Epithelial cell of esophagus (primary cell): ENCODE measurements at regions not wholly inside any gene's neighbourhood (a gene's known extent, or its start where the extent isn't known, plus 50 kb on each side); places are given as distances from the start of the nearest gene placed in this dataset.

Experiments used
- DNase-seq: peaks from one replicate; pipeline ENCODE4 v3.0.0; 2010; ENCODE audit warnings: low read depth
- H3K4me3 ChIP-seq: 2 replicates; pipeline ENCODE4 v1.5.1; 2011; ENCODE audit warnings: mild to moderate bottlenecking, low read length, control low read depth
- TF ChIP-seq, protein P1 (sequence below): IDR thresholded peaks from 2 replicates; pipeline ENCODE4 v1.5.1; 2011; ENCODE audit warnings: low read depth, mild to moderate bottlenecking, low read length, control low read depth, inconsistent platforms; ENCODE audit not compliant: insufficient read depth; ENCODE audit errors: missing control alignments

DNA sequence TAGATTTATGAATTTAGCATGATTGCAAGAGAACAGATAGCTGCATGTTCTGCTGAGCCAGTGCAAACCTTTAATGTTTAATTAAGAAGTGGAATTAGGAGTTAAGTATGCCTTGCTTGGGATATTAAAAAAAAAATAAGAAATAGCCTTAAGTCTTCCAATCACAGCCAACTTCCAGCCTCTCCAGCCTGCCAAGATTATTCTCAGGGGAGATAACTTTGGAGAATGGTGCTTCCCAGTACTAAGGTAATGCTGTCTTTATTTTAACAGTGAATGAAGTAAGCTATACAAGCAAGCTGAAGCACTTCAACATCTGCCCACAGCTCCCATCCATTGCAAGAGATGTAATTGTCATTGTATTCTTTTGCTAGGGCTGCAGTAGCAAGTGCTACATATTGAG, 389.5 kb upstream of the ASIC2 start:
- no peak overlapping the region for H3K4me3 ChIP-seq
- no peak for DNase-seq
- TF ChIP-seq, protein P1, sequence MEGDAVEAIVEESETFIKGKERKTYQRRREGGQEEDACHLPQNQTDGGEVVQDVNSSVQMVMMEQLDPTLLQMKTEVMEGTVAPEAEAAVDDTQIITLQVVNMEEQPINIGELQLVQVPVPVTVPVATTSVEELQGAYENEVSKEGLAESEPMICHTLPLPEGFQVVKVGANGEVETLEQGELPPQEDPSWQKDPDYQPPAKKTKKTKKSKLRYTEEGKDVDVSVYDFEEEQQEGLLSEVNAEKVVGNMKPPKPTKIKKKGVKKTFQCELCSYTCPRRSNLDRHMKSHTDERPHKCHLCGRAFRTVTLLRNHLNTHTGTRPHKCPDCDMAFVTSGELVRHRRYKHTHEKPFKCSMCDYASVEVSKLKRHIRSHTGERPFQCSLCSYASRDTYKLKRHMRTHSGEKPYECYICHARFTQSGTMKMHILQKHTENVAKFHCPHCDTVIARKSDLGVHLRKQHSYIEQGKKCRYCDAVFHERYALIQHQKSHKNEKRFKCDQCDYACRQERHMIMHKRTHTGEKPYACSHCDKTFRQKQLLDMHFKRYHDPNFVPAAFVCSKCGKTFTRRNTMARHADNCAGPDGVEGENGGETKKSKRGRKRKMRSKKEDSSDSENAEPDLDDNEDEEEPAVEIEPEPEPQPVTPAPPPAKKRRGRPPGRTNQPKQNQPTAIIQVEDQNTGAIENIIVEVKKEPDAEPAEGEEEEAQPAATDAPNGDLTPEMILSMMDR: no peak

DNA sequence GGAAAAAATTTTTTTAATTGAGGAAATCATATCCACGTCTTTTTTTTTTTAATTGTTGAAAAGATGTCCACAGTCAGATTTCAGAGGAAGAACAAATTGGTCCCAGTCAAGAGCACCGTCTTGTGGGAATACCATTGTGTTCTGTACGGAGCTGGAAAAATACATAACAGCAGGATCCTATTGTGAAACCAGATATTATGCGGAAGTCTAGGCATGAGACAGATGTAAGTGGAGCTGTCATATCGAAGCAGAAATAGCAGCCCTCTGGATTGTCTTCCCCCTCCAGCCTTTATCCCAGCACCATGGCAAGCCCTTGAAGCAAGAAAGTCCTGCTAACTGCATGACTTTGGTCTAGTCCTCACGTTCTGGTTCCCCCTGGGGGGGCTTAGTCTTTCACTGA, 391.6 kb upstream of the ASIC2 start:
- no peak for DNase-seq
- H3K4me3 ChIP-seq: no peak overlapping the region
- TF ChIP-seq, protein P1: no peak

DNA sequence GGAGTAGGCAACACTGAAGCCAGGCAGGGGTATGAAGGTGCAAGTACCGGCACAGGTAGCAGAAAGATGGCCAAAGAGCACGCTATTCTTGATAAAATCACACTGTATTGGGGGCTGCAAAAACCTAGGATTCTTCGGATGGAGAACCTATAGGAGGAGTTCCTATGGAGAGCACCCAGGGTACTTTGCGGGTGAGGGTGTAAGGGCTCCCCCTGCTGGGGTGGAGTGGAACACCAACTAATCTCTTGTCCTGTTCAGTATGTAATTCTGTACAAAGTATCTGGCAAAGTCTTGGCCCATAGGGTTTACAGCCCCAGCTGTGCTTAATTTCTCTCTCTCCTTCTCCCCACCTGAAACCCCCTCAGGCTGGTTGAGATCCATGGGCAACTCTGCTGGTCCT, 393.1 kb upstream of the ASIC2 start:
- H3K4me3 ChIP-seq: no peak overlapping the region
- TF ChIP-seq, protein P1: peak; percentile 11
- no peak for DNase-seq

DNA sequence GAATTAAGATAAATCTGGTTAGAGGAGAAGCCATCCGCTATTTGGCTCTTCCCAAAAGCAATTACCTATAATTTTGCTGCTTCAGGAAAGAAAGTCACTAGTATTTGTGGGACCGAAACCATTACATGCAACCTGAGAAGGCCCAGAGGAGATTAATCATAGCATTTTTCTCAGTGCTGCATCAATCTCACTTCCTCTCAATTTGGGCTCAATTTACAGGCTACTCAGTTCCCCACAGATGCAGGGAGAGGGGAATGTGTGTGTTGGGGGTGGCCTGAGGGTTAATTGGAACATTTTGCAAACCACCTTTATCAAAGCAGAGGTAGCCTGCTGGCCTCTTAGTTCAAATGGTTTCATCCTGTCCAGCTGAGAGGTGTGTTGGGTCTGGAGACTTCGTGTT, 394.7 kb upstream of the ASIC2 start:
- DNase-seq: no peak
- no peak overlapping the region for H3K4me3 ChIP-seq
- TF ChIP-seq, protein P1: no peak

DNA sequence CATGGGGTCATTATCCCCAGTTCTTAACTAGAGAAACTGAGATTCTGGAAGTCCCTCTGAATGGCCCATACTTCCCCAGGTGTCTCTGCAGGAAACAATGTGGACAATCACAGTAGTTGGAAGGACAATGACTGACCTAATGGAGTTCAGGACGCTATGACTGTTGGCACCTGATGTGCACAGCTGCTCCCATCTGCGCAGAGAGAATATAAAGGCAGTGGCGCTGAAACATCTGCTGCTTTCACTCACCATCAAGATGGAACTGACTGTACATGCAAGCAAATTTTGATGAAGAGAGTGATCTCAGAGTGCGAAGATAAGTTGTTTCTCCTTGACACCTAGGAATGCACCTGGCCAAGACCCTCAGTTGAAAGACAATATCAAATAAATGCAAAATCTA, 395.7 kb upstream of the ASIC2 start:
- DNase-seq: no peak
- TF ChIP-seq, protein P1: no peak
- no peak overlapping the region for H3K4me3 ChIP-seq

DNA sequence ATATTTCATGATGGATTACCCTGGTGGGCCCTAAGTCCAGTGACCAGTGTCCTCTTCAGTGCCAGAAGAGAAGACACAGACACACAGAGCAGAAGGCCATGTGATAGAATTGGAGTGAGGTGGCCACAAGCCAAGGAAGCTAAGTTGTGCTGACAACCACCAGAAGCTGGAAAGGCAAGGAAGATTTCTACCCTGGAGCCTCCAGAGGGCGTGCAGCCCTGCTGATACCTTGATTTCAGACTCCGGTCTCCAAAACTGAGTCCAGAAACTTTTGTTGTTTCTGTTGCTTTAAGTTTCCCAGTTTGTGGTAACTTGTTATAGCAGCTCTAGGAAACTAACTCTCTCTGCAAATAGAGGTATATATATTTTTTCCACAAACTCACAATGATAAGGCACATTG, 396.6 kb upstream of the ASIC2 start:
- TF ChIP-seq, protein P1: no peak
- DNase-seq: no peak
- H3K4me3 ChIP-seq: no peak overlapping the region

DNA sequence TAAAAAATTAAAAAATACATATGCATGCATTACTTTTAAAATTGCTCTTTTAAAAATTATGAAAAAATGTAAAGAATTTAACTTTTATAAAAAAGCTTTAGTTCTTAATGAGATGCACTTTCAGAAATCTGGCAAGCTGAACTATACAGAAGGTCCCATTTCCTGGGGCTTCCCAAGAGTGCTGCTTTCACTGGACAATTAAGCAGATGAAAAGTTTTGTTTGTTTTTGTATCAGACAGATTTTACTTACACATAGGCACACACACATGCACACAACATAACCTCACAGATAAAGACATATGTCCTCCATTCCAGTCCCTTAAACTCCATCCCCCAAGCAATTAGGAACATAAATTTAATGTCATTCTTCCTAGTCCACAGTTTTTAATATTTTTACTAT, 402.3 kb upstream of the ASIC2 start:
- TF ChIP-seq, protein P1: no peak

More for the DNA sequence above, 402.3 kb upstream of the ASIC2 start:
- no peak for DNase-seq
- H3K4me3 ChIP-seq: no peak overlapping the region
